NCI-H1417 treated with DMSO at 0.1 percent for 48 hours (cell line): ENCODE measurements at regions not wholly inside any gene's neighbourhood (a gene's known extent, or its start where the extent isn't known, plus 50 kb on each side); places are given as distances from the start of the nearest gene placed in this dataset.
"Not testable (repeated sequence)": the region's sequence is repeated elsewhere in the genome, so short reads cannot be mapped to it uniquely, and the experiment has no call there.

ENCODE experiments used
- DNase-seq: peaks from one replicate; lab custom pipeline; 2025; lab: John Stamatoyannopoulos, UW

DNA sequence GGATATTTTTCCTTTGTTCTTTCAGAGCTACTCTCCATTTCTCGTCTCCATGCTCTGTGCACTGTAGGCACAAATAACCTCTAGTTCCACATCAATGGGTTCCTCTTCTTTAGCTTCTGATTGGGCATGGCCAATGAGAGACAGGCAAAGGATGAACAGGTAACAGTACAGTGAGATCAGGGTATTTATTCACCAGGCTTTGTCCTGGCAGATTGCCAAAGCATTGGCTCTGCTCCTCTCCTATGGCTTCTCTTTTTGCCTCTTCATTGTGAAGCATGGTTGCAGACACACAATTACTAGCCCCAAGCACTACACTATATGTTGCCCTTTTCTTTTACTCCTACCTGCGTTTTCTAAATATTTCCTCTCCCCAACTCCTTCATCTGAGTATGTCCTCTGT, 215.1 kb upstream of the ARRDC3 start:
- DNase-seq: no peak

DNA sequence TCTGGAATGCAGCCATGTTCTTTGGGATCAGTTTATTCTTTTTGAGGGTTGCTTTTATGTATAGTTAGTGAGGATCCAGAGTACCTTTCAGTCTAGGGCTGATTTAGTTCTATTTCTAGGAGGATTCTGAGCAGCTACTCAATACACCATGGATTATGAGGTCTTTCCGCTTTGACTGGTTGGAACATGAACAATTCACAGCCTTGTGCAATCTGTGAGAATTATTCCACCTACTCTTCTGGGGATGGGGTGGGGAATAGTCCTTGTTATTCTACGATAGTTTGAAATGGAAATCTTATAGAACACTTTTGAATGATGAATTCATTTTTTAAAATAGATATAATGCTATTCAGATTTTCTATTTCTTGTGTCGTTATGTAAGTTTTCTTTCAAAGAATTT, 212.3 kb upstream of the ARRDC3 start:
- DNase-seq: no peak

- DNase-seq: no peak
Measured at GRCh38 chr5:91591076-91591475, 208.0 kb upstream of the ARRDC3 start.

GRCh38 chr5:91586232-91586631, 203.1 kb upstream of the ARRDC3 start:
- no peak for DNase-seq

- no peak for DNase-seq
Measured at GRCh38 chr5:91584352-91584751, 201.2 kb upstream of the ARRDC3 start.

- DNase-seq: not testable (repeated sequence)
Measured at GRCh38 chr5:91566012-91566411, 182.9 kb upstream of the ARRDC3 start.

DNA sequence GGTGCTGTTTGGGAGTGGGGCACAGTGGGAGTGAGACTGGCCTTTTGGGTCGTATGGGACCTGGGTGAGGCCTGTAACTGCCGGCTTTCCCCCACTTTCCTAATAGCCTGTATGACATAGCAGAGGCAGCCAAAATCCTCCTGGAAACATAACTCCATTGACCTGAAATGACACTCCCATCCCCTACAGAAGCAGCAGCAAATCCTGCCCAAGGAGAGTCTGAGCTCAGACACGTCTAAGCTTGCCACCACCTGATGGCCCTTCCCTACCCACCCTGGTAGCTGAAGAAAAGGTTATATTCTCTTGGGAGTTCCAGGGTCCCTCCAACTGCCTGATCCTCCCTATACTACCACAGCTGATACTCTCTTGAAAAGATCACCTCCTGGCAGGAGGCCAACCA, 179.8 kb upstream of the ARRDC3 start:
- DNase-seq: no peak

DNA sequence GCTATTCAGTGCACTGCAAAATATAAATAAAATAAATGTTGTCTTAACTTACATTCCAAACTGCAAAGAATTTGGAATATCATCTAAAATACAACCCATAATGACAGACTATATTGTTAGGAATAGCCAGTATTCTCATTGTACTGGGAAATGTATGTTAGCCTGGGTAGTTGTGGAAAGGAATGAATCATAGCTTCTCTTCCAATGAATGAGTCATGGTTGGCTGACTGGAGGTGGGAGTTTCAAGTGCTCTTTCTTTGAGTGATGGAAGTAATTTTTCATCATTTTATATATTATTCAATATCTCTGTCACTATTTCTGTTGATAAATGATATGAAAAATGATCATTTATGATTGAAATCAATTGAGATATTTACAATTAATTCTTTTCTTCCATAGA, 158.6 kb upstream of the ARRDC3 start:
- no peak for DNase-seq

- no peak for DNase-seq
Measured at GRCh38 chr5:91538179-91538578, 155.1 kb upstream of the ARRDC3 start.

- DNase-seq: no peak
Measured at GRCh38 chr5:91535499-91535898, 152.4 kb upstream of the ARRDC3 start.

DNA sequence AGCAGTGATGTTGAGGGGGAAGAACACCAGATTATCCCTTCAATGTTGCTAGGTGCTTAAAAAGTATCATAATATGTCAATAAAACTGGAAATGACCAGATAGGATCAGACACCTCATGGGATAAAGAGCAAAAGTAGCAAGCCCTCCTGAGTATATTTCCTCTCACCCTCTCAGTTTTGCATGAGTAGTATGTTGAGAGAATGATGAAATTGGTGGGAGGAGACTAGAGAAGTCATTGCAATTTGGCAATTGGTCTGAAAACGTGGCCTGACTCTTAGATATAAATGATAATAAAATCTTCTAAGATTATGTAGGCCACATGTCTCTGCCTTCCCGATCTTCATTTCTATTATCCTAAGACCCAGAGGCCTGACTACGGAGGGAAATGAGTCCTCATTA, 151.2 kb upstream of the ARRDC3 start:
- DNase-seq: no peak

GRCh38 chr5:91532779-91533178, 149.7 kb upstream of the ARRDC3 start:
- DNase-seq: no peak

DNA sequence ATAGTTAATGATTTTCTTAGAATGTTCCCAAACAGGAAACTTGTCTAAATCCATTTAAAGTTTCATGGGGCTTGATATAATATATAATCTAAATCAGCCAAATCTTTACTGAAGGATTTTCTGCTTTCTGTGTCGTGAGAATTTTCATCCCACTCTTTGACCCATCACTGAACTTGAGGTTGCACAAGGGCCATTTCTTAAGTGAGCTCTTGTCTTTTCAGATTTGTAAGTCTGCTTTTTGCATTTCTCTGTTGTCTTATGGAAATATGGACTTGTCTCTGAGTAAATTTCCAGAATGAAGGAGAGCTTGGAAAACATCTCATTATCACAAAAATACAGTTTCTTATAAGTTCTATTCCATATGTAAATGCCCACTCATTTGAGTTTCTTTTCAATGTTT, 149.2 kb upstream of the ARRDC3 start:
- no peak for DNase-seq

GRCh38 chr5:91528831-91529230, 145.7 kb upstream of the ARRDC3 start:
- DNase-seq: no peak

DNA sequence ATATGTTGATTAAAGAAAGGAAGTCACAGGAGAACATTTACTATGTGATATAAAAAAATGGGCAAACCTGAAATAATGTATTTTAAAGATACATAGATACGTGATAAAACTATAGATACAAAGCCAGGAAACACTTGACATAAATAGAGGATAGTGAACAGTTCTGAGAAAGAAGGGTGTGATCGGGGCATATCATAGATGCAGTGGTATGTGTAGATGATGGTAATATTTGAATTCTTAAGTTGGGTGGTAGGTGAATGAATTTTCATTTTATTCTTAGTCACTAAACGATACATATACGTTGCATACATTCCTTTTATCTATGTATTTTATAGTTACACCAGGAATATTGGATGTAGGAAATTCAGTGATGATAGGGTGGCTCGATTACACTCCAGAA, 138.7 kb upstream of the ARRDC3 start:
- no peak for DNase-seq

DNA sequence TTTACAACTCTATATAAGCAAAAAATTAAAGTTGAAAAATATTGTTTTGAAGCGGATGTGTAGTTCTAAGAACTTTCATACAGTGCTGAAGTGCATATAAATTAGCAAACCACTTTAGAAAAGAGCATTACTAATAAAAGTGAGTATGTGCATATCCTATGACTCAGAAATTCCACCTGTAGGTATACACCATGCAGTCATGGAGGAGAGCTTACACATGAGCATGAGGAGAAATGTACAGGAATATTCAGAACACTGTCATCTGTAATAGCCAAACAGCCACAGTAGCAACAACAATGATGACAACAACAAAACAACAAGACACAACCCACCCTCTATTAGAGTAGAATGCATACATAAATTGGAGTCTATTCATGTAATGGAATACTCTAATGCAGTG, 138.2 kb upstream of the ARRDC3 start:
- no peak for DNase-seq

- no peak for DNase-seq
Measured at GRCh38 chr5:91514400-91514799, 131.3 kb upstream of the ARRDC3 start.

DNA sequence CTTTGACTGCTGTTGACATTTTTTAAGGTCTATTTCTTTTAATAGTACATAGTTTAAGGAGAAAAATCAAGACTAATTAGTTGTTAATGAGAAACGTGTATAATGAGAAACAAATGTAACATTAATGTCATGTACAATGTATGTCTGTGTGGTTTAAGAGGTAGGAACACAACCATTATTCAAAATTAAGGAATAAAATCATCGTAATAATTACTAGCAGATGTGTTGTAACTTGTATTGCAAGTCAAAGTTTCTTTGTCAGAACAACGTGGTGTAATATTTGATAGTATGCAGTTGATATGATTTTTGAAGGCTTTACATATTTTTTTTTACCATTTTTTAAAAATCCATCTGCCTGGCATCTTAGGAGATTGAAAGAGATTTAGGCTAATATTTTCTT, 120.2 kb upstream of the ARRDC3 start:
- DNase-seq: no peak

GRCh38 chr5:91500758-91501157, 117.6 kb upstream of the ARRDC3 start:
- DNase-seq: no peak

- DNase-seq: no peak
Measured at GRCh38 chr5:91499943-91500531, 116.9 kb upstream of the ARRDC3 start.

DNA sequence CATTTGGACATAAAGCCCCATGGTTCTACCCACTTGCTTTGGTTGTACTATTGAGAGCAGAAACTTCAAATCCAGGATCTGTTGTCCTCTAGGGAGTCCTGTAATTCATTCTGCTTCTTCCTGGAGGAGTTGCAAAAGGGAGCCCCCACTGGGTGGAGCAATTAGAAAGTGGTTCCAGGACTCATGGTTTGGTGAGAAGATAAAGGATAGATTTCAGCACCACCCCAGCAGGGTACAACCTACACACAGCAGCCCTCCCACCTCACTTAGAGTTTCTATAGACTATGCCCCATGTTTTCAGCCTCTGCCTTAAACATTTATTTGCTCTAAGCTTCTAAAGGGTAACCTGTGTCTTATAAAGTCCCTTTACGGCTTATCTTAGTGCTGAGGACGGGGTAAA, 112.6 kb upstream of the ARRDC3 start:
- no peak for DNase-seq

DNA sequence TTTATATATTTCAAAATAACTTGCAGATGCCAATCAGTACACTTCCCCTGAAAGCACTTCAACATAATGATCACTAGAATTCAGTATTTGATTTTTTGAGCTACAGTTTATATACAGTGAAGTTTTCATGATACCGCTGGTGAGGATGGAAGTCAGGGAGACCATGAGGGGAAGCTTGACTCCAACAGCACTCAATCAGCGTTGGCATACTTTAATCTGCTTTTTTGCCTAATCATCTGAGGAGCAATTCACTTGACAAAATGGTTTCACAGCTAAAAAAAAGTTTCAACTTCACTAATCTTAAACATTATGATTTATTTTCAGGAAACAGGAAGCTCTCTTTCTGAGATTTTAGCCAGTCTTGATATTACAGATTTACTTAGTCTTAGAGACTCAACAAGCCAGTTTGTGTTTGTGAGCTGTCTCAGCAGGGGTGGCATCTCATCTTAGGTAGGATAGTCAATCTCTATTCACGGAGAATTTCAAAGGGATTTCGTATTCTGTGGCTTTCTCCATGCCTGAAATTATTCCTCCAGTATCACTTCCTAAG, 111.4 kb upstream of the ARRDC3 start:
- DNase-seq: no peak

- DNase-seq: no peak
Measured at GRCh38 chr5:91493086-91493485, 110.0 kb upstream of the ARRDC3 start.

DNA sequence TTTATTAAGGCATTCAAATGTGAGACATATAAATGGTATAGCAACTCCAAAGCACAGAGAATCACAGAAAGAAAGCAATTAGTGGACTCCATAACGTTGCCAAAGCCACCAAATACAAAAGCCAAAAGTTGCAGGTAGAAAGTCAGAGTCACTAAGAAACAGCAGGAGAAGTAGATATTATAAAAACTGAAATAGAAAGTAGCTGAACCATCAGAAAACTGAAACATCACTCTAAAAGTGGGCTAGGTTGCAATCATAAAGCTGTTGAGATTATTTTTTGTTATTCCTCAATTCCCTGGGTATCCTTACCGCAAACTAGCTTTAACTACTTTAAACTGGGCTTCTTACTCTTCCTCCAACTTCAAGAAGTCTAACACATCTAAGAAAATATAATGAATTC, 108.1 kb upstream of the ARRDC3 start:
- no peak for DNase-seq

DNA sequence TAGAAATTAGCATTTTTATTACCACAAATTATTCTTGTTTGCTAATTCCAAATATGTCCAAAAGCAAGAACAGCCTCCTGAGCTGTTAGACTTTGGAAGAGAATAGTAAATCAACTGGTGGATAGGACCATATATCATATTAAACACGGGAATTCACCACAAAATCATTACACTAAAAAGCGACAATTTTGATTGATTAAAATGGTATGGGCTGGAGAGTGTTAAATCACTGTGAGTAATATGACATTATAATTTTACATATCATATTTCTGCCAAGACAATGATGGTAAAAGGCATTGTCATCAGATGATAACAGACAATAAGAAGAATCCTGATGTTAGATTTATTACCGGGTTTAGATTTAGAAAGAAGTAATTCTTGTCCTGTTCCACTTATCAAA, 107.2 kb upstream of the ARRDC3 start:
- DNase-seq: no peak
